ENCODE measurements at regions not wholly inside any gene's neighbourhood (a gene's known extent, or its start where the extent isn't known, plus 50 kb on each side); places are given as distances from the start of the nearest gene placed in this dataset.

- no peak for TF ChIP-seq CTCF (IDR thresholded peaks at IDR 0.05; ENCODE audit: low read depth, low read length)
- H3K27me3 ChIP-seq (ENCODE audit: insufficient read depth, low read depth, severe bottlenecking) = no peaks in the 10 kb centered on the region
These were observed 441.9 kb upstream of the GRM3 start for GRCh38 chr7:86201767-86202166.

GRCh38 chr7:86199881-86200614, 443.7 kb upstream of the GRM3 start:
- Histone ChIP-seq H3K36me3 (no peaks in the 10 kb centered on the region), H3K4me3 (ENCODE audit: low read depth, low read length) (no peak overlapping the region), H3K27me3 (ENCODE audit: insufficient read depth, low read depth, severe bottlenecking) (no peaks in the 10 kb centered on the region), H3K27ac (no peak overlapping the region), H3K9me3 (ENCODE audit: severe bottlenecking) (peaks cover 10% of the 10 kb centered on the region)
- TF ChIP-seq CTCF (IDR thresholded peaks at IDR 0.05; ENCODE audit: low read depth, low read length) = no peak
- DNase-seq = no peak

More at GRCh38 chr7:86201767-86202166, 441.9 kb upstream of the GRM3 start:
- DNase-seq = no peak
- no peak overlapping the region for H3K27ac ChIP-seq
- H3K4me3 ChIP-seq (ENCODE audit: low read depth, low read length) = no peak overlapping the region
- no peaks in the 10 kb centered on the region for H3K36me3 ChIP-seq
- peaks cover 10% of the 10 kb centered on the region for H3K9me3 ChIP-seq (ENCODE audit: severe bottlenecking)

DNA sequence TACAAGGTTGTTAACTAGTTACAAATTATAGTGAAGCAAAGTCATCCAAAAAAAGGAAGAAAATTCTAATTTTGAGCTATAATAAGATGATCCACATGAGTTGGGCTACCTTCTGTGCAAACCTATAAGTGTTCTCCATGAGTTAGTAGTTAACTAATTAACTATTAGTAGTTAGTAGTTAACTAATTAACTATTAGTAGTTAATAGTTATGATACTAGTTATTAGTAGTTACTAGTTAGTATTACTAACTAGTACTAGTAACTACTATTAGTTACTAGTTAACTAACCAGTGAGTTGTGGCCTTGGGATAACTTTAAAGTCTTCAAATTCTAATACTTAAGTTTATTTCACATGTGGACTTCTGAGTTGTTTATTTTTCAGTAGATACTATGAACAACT, 453.4 kb upstream of the GRM3 start:
- Histone ChIP-seq H3K36me3 (no peaks in the 10 kb centered on the region), H3K9me3 (ENCODE audit: severe bottlenecking) (no peaks in the 10 kb centered on the region), H3K27me3 (ENCODE audit: insufficient read depth, low read depth, severe bottlenecking) (no peaks in the 10 kb centered on the region), H3K27ac (no peak overlapping the region), H3K4me3 (ENCODE audit: low read depth, low read length) (no peak overlapping the region)
- no peak for TF ChIP-seq CTCF (IDR thresholded peaks at IDR 0.05; ENCODE audit: low read depth, low read length)
- DNase-seq = no peak

GRCh38 chr7:86181474-86181873, 462.2 kb upstream of the GRM3 start:
- DNase-seq = no peak
- H3K4me3 ChIP-seq (ENCODE audit: low read depth, low read length) = no peak overlapping the region
- H3K27me3 ChIP-seq (ENCODE audit: insufficient read depth, low read depth, severe bottlenecking) = no peaks in the 10 kb centered on the region
- H3K9me3 ChIP-seq (ENCODE audit: severe bottlenecking) = no peaks in the 10 kb centered on the region
- no peak for TF ChIP-seq CTCF (IDR thresholded peaks at IDR 0.05; ENCODE audit: low read depth, low read length)
- no peak overlapping the region for H3K27ac ChIP-seq
- no peaks in the 10 kb centered on the region for H3K36me3 ChIP-seq

DNA sequence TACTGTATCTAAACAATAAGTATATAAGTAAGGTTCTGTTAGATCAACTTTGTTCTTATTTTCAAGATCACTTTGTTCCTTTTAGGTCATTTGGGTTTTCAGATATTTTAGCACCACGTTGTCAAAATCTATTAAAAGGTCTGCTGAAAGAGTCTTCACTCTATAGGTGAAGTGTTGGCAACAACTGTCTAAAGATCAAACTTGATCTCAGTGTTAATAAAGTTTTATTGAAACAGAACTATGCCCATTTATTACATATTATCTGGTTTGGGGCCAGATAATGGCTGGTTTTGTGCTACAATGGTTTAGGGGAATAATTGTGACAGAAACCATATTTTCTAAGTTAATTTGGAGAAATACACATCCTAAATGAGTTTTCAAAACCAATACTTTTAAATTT, 478.9 kb upstream of the GRM3 start:
- Histone ChIP-seq H3K27me3 (ENCODE audit: insufficient read depth, low read depth, severe bottlenecking) (no peaks in the 10 kb centered on the region), H3K36me3 (no peaks in the 10 kb centered on the region), H3K9me3 (ENCODE audit: severe bottlenecking) (no peaks in the 10 kb centered on the region), H3K4me3 (ENCODE audit: low read depth, low read length) (no peak overlapping the region), H3K27ac (no peak overlapping the region)
- no peak for DNase-seq
- TF ChIP-seq CTCF (IDR thresholded peaks at IDR 0.05; ENCODE audit: low read depth, low read length) = no peak

- TF ChIP-seq CTCF (IDR thresholded peaks at IDR 0.05; ENCODE audit: low read depth, low read length) = no peak
- H3K27me3 ChIP-seq (ENCODE audit: insufficient read depth, low read depth, severe bottlenecking) = no peaks in the 10 kb centered on the region
- no peaks in the 10 kb centered on the region for H3K36me3 ChIP-seq
- peak; percentile 92 for DNase-seq
- H3K4me3 ChIP-seq (ENCODE audit: low read depth, low read length) = no peak overlapping the region
- H3K27ac ChIP-seq = peak overlapping the region; percentile 35
- H3K9me3 ChIP-seq (ENCODE audit: severe bottlenecking) = no peaks in the 10 kb centered on the region
These were observed 485.6 kb upstream of the GRM3 start for GRCh38 chr7:86158111-86158510.
